ENCODE measurements at regions not wholly inside any gene's neighbourhood (a gene's known extent, or its start where the extent isn't known, plus 50 kb on each side); places are given as distances from the start of the nearest gene placed in this dataset.

GRCh38 chr14:30296931-30297405 is 262.0 kb upstream of the G2E3 start:
- Histone ChIP-seq H3K27me3 (no peaks in the 10 kb centered on the region), H3K27ac (no peak overlapping the region), H3K9me3 (no peaks in the 10 kb centered on the region), H3K4me3 (no peak overlapping the region), H3K4me1 (no peaks in the 10 kb centered on the region), H3K36me3 (no peaks in the 10 kb centered on the region)
- WGBS, 5 donors: 68 to 83% (median 77%) methylated on average over 11 of the region's 11 CpGs
- DNase-seq: no peak
- intact Hi-C loops (cut with DNase I; ENCODE audit: low total_unique reads): no loop called here
- TF ChIP-seq POLR2A (IDR thresholded peaks at IDR 0.05) (no peak), EP300 (IDR thresholded peaks at IDR 0.05) (no peak), CTCF (IDR thresholded peaks at IDR 0.05) (no peak), POLR2AphosphoS5 (IDR thresholded peaks at IDR 0.05) (no peak)

- H3K36me3 ChIP-seq: no peaks in the 10 kb centered on the region
- H3K4me1 ChIP-seq: no peaks in the 10 kb centered on the region
- no peaks in the 10 kb centered on the region for H3K9me3 ChIP-seq
- intact Hi-C loops (cut with DNase I; ENCODE audit: low total_unique reads): no loop called here
- 66 to 79% (median 76%) methylated on average over 10 of the region's 10 CpGs for WGBS, 5 donors
- H3K4me3 ChIP-seq: no peak overlapping the region
- no peak overlapping the region for H3K27ac ChIP-seq
- no peak for DNase-seq
- no peaks in the 10 kb centered on the region for H3K27me3 ChIP-seq
- TF ChIP-seq EP300 (IDR thresholded peaks at IDR 0.05): no peak
- TF ChIP-seq POLR2AphosphoS5 (IDR thresholded peaks at IDR 0.05): no peak
- TF ChIP-seq CTCF (IDR thresholded peaks at IDR 0.05): no peak
- TF ChIP-seq POLR2A (IDR thresholded peaks at IDR 0.05): no peak
These were observed 260.8 kb upstream of the G2E3 start for GRCh38 chr14:30297876-30298795.

- H3K9me3 ChIP-seq: no peaks in the 10 kb centered on the region
- intact Hi-C loops (cut with DNase I; ENCODE audit: low total_unique reads): no loop called here
- TF ChIP-seq CTCF (IDR thresholded peaks at IDR 0.05) (no peak), POLR2A (IDR thresholded peaks at IDR 0.05) (no peak)
- no peaks in the 10 kb centered on the region for H3K36me3 ChIP-seq
- no peak for DNase-seq
- H3K4me3 ChIP-seq: no peak overlapping the region
- no peaks in the 10 kb centered on the region for H3K27me3 ChIP-seq
- H3K4me1 ChIP-seq: no peaks in the 10 kb centered on the region
- WGBS, 5 donors: 69 to 79% (median 72%) methylated on average over 8 of the region's 8 CpGs
- no peak overlapping the region for H3K27ac ChIP-seq
These were observed 259.0 kb upstream of the G2E3 start for GRCh38 chr14:30299915-30300314.

- no peak for DNase-seq
- no peaks in the 10 kb centered on the region for H3K4me1 ChIP-seq
- H3K36me3 ChIP-seq: no peaks in the 10 kb centered on the region
- WGBS, 5 donors: 75 to 82% (median 78%) methylated on average over 1 of the region's 1 CpG
- H3K9me3 ChIP-seq: no peaks in the 10 kb centered on the region
- H3K27ac ChIP-seq: no peak overlapping the region
- intact Hi-C loops (cut with DNase I; ENCODE audit: low total_unique reads): no loop called here
- TF ChIP-seq POLR2AphosphoS5 (IDR thresholded peaks at IDR 0.05) (no peak), CTCF (IDR thresholded peaks at IDR 0.05) (no peak), POLR2A (IDR thresholded peaks at IDR 0.05) (no peak), EP300 (IDR thresholded peaks at IDR 0.05) (no peak)
- H3K4me3 ChIP-seq: no peak overlapping the region
- H3K27me3 ChIP-seq: no peaks in the 10 kb centered on the region
These were observed 255.6 kb upstream of the G2E3 start for GRCh38 chr14:30303350-30303749.

Data from stomach (tissue), 8 donors.